Activated T-helper 9 cell treated with anti-CD3 and anti-CD28 coated beads, Interleukin-2, amount 50 U/mL, for 16 hours (primary cell): ENCODE measurements at regions not wholly inside any gene's neighbourhood (a gene's known extent, or its start where the extent isn't known, plus 50 kb on each side); places are given as distances from the start of the nearest gene placed in this dataset.

ENCODE experiments used
- DNase-seq: peaks from one replicate; pipeline ENCODE4 v3.0.0-alpha.2; 2020; ENCODE audit warnings: low read depth

- no peak for DNase-seq
Observed at GRCh38 chr9:29701971-29702370, 2128.7 kb upstream of the C9orf72 start.

- DNase-seq: no peak
Observed at GRCh38 chr9:29714860-29715259, 2141.6 kb upstream of the C9orf72 start.

GRCh38 chr9:29717631-29718030 lies 2144.3 kb upstream of the C9orf72 start:
- no peak for DNase-seq

DNA sequence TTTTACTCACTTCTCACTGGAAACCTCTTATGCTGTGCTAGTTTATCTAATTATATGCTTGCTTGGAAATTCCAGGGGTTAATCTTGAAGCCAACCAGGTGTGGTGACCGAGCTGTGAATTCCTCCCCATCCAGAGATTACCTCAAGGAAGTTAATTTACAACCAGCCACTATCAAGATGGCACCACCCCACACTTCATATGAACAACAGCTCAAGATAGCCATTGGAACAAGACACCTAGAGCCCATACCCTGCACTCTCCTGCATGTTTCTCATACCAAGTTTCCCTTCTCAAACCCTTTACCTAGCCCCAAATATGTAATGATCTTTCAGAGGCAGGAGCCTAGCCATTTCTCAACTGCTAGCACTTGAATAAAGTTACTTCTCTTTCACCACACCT lies 2156.9 kb upstream of the C9orf72 start:
- DNase-seq: no peak

DNA sequence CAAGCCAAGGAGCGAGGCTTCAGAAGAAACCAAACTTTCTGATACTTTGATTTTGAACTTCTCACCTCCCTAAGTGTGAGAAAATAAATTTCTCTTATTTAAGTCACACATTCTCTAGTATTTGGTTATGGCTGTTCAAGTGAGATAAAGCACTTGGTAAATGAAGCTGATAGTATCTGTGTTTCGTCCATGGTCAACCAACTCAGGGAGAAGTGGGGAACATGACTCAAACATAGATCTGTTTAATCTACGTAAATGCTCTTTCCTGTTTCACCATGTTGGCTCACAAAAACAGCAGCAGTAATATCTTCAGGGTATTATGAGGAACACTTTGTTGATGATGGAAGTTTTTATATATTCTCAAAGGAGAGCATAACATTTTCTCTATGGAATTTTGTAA lies 2167.2 kb upstream of the C9orf72 start:
- DNase-seq: no peak

- no peak for DNase-seq
Observed at GRCh38 chr9:29741169-29741568, 2167.9 kb upstream of the C9orf72 start.

DNA sequence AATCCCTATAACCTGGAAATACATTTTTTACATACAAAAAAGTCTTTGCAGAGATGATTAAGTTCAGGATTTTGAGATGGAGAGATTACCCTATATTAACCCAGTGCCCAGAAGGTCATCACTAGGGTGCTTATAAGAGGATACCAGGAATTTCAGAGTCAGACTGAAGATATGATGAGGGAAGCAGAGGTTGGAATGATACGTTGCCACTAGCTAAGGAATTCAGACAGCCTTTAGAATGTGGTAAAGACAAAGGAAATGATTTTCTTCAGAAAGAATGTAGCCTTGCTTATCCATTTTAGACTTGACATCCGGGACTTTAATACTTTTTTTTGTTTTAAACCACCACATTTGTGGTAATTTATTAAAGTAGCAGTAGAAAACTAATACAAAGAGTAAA lies 2176.8 kb upstream of the C9orf72 start:
- DNase-seq: no peak

DNA sequence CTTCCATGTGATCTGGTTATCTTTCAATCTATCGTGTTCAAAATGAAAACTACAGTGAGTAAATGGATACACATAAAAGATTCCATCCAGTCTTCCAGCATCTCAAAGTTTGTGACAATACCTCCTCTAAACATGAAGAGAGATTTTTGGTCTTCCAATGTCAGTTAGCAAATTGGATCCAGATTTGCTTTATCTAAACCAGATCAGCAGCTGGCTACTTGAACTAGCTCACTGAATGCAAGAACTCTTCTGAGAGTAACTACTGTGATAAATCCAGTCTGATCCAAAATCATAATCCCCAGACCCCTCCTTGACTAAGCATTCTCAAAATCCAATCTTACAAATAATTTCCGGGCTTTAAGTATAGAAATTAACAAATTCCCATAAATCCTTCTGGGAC lies 2177.9 kb upstream of the C9orf72 start:
- DNase-seq: no peak

- no peak for DNase-seq
Observed at GRCh38 chr9:29753638-29754037, 2180.4 kb upstream of the C9orf72 start.

DNA sequence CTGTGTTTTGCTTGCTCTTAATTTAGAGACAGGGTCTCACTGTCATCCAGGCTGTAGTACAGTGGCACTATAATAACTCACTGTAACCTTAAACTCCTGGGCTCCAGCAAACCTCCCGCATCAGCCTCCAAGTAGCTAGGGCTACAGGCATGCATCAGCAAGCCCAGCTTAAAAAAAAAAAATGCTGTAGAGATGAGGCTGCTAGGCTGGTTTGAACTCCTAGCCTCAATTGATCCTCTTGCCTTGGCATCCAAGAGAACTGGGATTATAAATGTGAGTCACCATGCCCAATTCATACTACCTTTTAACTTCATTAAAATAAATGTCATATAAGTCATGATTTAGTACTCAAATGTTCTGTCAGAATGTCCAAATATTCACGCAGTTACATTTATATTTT lies 2195.7 kb upstream of the C9orf72 start:
- DNase-seq: no peak

DNA sequence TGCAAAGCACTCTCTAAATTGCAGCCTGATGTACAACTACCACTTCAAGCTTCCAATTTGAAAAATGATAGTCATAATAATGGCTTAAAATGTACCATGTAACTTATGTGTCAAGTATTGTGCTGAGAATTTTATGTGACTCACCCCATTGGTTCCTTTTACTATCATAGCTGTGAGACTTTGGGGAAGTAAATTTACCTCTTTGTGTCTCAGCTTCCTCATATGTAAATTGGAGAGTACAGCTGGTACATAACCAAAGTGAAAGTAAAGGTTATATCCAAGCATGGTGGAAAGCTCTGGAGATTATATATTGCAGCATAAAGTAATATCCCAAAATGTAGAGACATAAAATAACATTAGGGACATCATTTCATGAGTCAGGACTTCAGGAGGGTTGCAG lies 2200.4 kb upstream of the C9orf72 start:
- DNase-seq: no peak

DNA sequence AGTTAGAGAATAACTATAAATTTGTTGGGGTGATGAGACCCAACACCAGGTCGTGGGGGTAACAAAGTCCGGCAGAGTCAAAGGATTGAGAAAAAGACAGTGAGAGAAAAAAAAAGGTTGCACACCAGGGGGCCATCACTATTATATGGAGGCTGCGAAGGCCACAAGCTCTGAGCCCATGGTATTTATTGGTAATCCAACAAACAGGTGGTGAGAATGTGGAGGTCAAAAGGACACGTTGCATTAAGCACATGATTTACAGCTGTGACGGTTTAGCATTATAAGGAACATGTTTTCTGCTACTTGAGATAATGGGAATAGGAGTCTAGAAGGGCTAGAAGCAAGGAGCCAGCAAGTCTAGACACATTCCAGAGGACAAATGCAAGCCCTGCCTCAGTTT lies 2202.2 kb upstream of the C9orf72 start:
- DNase-seq: no peak

DNA sequence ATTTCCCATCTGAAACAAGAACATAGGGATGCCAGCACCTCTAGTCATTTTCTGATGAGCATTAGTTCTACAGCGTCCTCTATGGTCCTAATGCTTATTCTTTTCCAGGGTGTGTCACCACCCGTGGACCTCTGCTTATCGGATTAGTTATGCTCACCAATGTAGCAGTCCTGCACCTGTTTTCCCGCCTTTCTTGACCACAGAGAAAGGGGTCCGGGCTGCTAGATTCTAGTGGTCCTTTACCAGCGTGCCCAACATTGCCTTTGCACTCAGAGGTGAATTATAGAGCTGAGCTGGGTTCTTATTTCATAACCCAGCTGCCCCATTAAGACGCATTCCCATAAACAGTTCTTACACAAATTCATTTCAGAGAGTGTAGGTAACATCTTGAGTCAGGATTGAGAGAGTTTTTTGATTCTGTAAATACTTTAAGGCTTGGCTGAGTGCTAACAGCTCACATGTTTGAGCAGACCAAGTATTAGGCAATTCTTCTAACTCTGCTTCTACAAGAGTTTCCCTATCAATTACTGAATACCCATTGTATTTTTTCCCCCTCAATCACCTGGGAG lies 2205.1 kb upstream of the C9orf72 start:
- no peak for DNase-seq

- DNase-seq: no peak
Observed at GRCh38 chr9:29793970-29794369, 2220.7 kb upstream of the C9orf72 start.

DNA sequence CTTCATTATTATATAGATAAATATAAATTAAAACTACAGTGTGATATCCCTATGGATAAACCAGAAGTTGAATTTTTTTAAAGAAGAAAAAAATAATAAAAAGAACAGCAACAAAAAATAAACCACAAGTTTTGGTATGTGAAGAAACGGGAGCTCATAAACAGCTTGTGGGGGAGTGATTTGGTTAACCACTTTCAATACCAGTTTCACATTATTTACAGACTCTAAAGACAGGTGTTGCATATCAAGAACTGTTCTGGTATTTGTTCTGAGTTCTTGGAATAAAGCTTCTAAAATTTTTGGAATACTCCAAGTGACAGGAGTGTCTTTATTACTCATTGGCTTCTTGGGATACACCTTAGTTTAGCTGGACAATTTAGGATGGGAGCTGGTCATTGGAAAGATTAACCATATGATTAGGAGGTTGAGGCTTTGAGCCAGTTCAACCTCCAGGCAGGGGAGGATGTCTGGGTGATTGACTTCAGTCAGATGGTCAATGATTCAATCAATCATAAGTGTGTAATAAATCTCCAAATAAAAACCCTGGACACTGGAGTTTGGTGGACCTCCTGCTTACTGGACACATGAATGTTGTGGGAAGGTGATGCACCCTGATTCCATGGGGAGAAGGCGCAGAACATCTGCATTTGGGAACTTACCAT lies 2223.1 kb upstream of the C9orf72 start:
- no peak for DNase-seq

GRCh38 chr9:29798599-29798998 lies 2225.3 kb upstream of the C9orf72 start:
- no peak for DNase-seq

GRCh38 chr9:29799227-29799626 lies 2225.9 kb upstream of the C9orf72 start:
- DNase-seq: no peak

DNA sequence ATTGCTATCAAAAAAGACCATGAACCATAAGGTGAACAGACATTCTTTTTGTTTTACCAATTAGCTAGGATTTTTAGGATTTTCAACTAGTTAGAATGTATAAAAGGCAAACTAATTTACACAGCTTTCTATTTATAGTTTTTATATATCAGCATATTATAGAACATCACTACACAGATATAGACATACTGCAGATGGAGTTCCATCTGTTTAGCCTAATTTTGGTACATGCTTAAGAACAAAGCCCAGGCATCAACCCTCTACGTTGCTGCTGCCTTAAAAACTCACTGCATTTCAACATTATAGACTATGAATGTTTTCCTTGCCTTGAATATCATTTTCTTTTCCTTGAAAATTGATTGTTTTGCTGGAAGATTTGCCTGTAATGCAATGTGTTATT lies 2227.5 kb upstream of the C9orf72 start:
- DNase-seq: no peak

- no peak for DNase-seq
Observed at GRCh38 chr9:29802454-29802853, 2229.2 kb upstream of the C9orf72 start.

GRCh38 chr9:29806937-29807618 lies 2233.8 kb upstream of the C9orf72 start:
- DNase-seq: no peak

- no peak for DNase-seq
Observed at GRCh38 chr9:29816954-29817703, 2243.8 kb upstream of the C9orf72 start.

GRCh38 chr9:29822458-29822857 lies 2249.2 kb upstream of the C9orf72 start:
- no peak for DNase-seq

DNA sequence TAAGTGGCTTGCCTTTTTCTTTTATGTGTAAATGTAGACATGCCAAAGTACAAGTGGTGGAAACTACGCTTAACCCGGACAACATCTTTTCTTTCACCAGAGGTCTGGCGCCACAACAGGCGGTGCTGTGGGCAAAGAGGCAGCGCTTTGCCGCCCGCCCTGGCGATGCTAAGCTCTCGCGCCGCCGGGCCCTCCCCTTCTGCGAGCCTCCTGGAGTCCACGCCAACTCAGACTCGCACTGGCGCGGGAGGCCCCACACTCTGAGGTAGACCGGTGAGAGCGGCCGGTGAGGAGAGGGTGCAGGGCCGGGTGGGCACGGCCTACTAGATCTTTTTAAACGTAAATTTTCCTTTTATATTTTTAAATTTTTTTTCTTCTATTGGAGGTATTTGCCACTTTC lies 2253.1 kb upstream of the C9orf72 start:
- DNase-seq: no peak
